Astrocyte (in vitro differentiated cells and primary cell): ENCODE measurements at regions not wholly inside any gene's neighbourhood (a gene's known extent, or its start where the extent isn't known, plus 50 kb on each side); places are given as distances from the start of the nearest gene placed in this dataset.

Source experiments
- DNase-seq: peaks from one replicate; pipeline ENCODE4 v3.0.0-alpha.2; 2010; ENCODE audit warnings: low read depth
- FAIRE-seq: peaks from 2 replicates; lab custom pipeline; 2011; peaks lifted over from hg19 to GRCh38; lab: Jason Lieb, UNC
- H2AFZ ChIP-seq: 2 replicates; pipeline ENCODE4 v1.6.0; 2012; ENCODE audit warnings: low read depth, low read length, inconsistent platforms
- H3K27ac ChIP-seq: 2 replicates; pipeline ENCODE4 v1.5.1; 2011; ENCODE audit warnings: low read depth, low read length, inconsistent platforms
- H3K27me3 ChIP-seq: 2 replicates; pipeline ENCODE4 v1.6.0; 2011; ENCODE audit warnings: low read length, inconsistent platforms; ENCODE audit not compliant: insufficient read depth
- H3K36me3 ChIP-seq: 2 replicates; pipeline ENCODE4 v1.5.1; 2011; ENCODE audit warnings: low read length, inconsistent platforms; ENCODE audit not compliant: insufficient read depth
- H3K4me1 ChIP-seq: 2 replicates; pipeline ENCODE4 v1.5.1; 2011; ENCODE audit warnings: low read length, inconsistent platforms; ENCODE audit not compliant: insufficient read depth
- H3K4me2 ChIP-seq: 2 replicates; pipeline ENCODE4 v1.6.0; 2012; ENCODE audit warnings: low read length, inconsistent platforms
- H3K4me3 ChIP-seq: 2 replicates; pipeline ENCODE4 v1.5.1; 2011; ENCODE audit warnings: low read depth, mild to moderate bottlenecking, low read length, inconsistent platforms; ENCODE audit not compliant: insufficient read depth
- H3K79me2 ChIP-seq: 2 replicates; pipeline ENCODE4 v1.6.0; 2012; ENCODE audit warnings: mild to moderate bottlenecking, low read length, inconsistent platforms; ENCODE audit not compliant: insufficient read depth
- H3K9ac ChIP-seq: 2 replicates; pipeline ENCODE4 v1.6.0; 2012; ENCODE audit warnings: mild to moderate bottlenecking, low read length, inconsistent platforms
- H3K9me3 ChIP-seq: 2 replicates; pipeline ENCODE4 v1.5.1; 2012; ENCODE audit warnings: low read depth, mild to moderate bottlenecking, low read length, inconsistent platforms; ENCODE audit not compliant: insufficient read depth
- H4K20me1 ChIP-seq: 2 replicates; pipeline ENCODE4 v1.6.0; 2012; ENCODE audit warnings: low read length, inconsistent platforms; ENCODE audit not compliant: insufficient read depth
- H3K27ac Mint-ChIP-seq: one replicate; pipeline ENCODE4 v1.8.0; 2021; ENCODE audit warnings: mild to moderate bottlenecking, mixed read lengths; ENCODE audit not compliant: unreplicated experiment
- H3K27me3 Mint-ChIP-seq: one replicate; pipeline ENCODE4 v1.8.0; 2021; ENCODE audit warnings: low read depth, mixed read lengths; ENCODE audit not compliant: unreplicated experiment
- H3K36me3 Mint-ChIP-seq: one replicate; pipeline ENCODE4 v1.8.0; 2021; ENCODE audit warnings: low read depth, mixed read lengths; ENCODE audit not compliant: unreplicated experiment
- H3K4me1 Mint-ChIP-seq: one replicate; pipeline ENCODE4 v1.8.0; 2021; ENCODE audit warnings: low read depth, mixed read lengths; ENCODE audit not compliant: unreplicated experiment
- H3K4me3 Mint-ChIP-seq: one replicate; pipeline ENCODE4 v1.8.0; 2021; ENCODE audit warnings: mild to moderate bottlenecking, moderate library complexity, mixed read lengths; ENCODE audit not compliant: unreplicated experiment
- H3K9me3 Mint-ChIP-seq: one replicate; pipeline ENCODE4 v1.8.0; 2021; ENCODE audit warnings: mild to moderate bottlenecking, mixed read lengths; ENCODE audit not compliant: unreplicated experiment
- CTCF ChIP-seq: IDR thresholded peaks from 2 replicates; pipeline ENCODE4 v1.5.1; 2011; ENCODE audit warnings: low read depth, mild to moderate bottlenecking, inconsistent platforms, low read length, moderate library complexity; ENCODE audit not compliant: insufficient read depth
- EZH2 ChIP-seq: IDR thresholded peaks from 2 replicates; pipeline ENCODE4 v1.6.1; 2012; ENCODE audit warnings: mild to moderate bottlenecking, low read length, inconsistent platforms; ENCODE audit not compliant: insufficient read depth

GRCh38 chr5:56306433-56307150 lies 73.5 kb upstream of the ANKRD55 start:
- Histone ChIP-seq H3K4me2 (no peak overlapping the region), H2AFZ (no peak overlapping the region), H3K27ac (no peak overlapping the region), H3K36me3 (no peaks in the 10 kb centered on the region), H3K4me1 (no peaks in the 10 kb centered on the region), H3K4me3 (no peak overlapping the region), H3K27me3 (no peaks in the 10 kb centered on the region), H3K9ac (no peak overlapping the region), H3K79me2 (no peaks in the 10 kb centered on the region), H4K20me1 (no peaks in the 10 kb centered on the region), H3K9me3 (peaks cover 5% of the 10 kb centered on the region)
- Mint-ChIP-seq H3K36me3 (no peaks in the 10 kb centered on the region), H3K4me1 (no peaks in the 10 kb centered on the region), H3K9me3 (peaks cover 5% of the 10 kb centered on the region), H3K27ac (no peak overlapping the region), H3K4me3 (no peak overlapping the region), H3K27me3 (peaks cover 11% of the 10 kb centered on the region)
- TF ChIP-seq CTCF: no peak
- no peak for TF ChIP-seq EZH2
- DNase-seq (no peak), FAIRE-seq (no peak)

- H3K79me2 ChIP-seq: no peaks in the 10 kb centered on the region
- DNase-seq (no peak), FAIRE-seq (no peak)
- Mint-ChIP-seq H3K27ac (no peak overlapping the region), H3K36me3 (no peaks in the 10 kb centered on the region), H3K4me3 (no peak overlapping the region), H3K27me3 (peaks cover 6% of the 10 kb centered on the region), H3K9me3 (peaks cover 5% of the 10 kb centered on the region), H3K4me1 (no peaks in the 10 kb centered on the region)
- H3K27me3 ChIP-seq: no peaks in the 10 kb centered on the region
- TF ChIP-seq EZH2: no peak
- TF ChIP-seq CTCF: no peak
- no peaks in the 10 kb centered on the region for H3K4me1 ChIP-seq
- H3K9me3 ChIP-seq: peaks cover 5% of the 10 kb centered on the region
- no peak overlapping the region for H3K4me2 ChIP-seq
- H3K36me3 ChIP-seq: no peaks in the 10 kb centered on the region
- H3K27ac ChIP-seq: no peak overlapping the region
- no peak overlapping the region for H2AFZ ChIP-seq
- H3K9ac ChIP-seq: no peak overlapping the region
- H3K4me3 ChIP-seq: no peak overlapping the region
- no peaks in the 10 kb centered on the region for H4K20me1 ChIP-seq
These were observed 72.1 kb upstream of the ANKRD55 start for GRCh38 chr5:56305001-56305950.
